HFF-Myc (cell line): ENCODE measurements at regions not wholly inside any gene's neighbourhood (a gene's known extent, or its start where the extent isn't known, plus 50 kb on each side); places are given as distances from the start of the nearest gene placed in this dataset.

Experiments used
- DNase-seq: peaks from one replicate; pipeline ENCODE4 v3.0.0-alpha.2; 2011; ENCODE audit warnings: low read depth; ENCODE audit errors: extremely low read depth
- H3K4me3 ChIP-seq: replicated peaks from 2 replicates; pipeline ENCODE4 v1.5.1; 2011; ENCODE audit warnings: low read depth, mild to moderate bottlenecking, control low read depth, low read length
- CTCF ChIP-seq: IDR thresholded peaks from 2 replicates; pipeline ENCODE4 v1.5.1; 2012; ENCODE audit warnings: mild to moderate bottlenecking, low read depth, low read length, control low read depth; ENCODE audit errors: missing control alignments

DNA sequence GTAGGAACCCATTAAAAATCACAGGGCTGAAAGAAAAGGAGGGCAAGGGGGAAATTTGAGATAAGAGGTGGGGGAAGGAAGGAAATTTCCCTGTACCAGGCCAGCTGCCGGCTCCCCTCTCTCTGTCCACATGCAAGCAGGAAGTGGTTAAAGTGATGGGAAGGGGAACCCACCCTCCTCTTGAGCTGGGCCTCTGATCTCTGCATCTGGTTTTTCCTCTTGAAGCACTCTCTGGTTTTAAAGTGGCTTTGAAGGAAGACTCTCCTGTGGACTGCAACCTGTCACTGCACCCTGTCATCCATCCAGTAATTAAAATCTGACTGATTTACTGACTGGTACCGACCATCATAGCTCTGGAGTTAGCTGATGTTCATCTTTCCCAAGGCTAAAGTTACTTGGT, 239.6 kb downstream of the TSHZ3 start:
- H3K4me3 ChIP-seq: no peak overlapping the region
- TF ChIP-seq CTCF: no peak
- DNase-seq: no peak

- no peak for DNase-seq
- no peak overlapping the region for H3K4me3 ChIP-seq
- TF ChIP-seq CTCF: no peak
These were observed 242.1 kb downstream of the TSHZ3 start for GRCh38 chr19:31107096-31107495.

DNA sequence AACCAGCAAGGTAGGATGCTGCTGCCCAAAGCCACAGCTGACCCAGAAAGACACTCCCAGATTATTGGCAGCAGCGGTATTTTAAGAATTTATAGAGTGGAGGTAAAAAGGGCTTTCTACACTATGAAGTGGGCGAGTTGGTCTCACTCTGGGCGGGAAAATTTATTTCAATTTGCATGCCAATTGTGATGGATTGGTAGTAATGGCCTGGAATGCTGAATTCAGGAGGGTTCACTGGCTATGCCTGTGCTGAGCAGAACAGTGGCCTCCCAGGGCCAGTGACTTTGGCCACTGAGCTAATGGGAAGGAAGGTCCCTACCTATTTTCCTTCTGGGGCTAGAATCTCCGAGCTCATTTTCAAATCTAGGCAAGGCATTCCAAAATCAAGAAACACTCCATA, 243.5 kb downstream of the TSHZ3 start:
- no peak for TF ChIP-seq CTCF
- no peak overlapping the region for H3K4me3 ChIP-seq
- DNase-seq: no peak

- TF ChIP-seq CTCF: no peak
These were observed 244.8 kb downstream of the TSHZ3 start for GRCh38 chr19:31104451-31104850.

DNA sequence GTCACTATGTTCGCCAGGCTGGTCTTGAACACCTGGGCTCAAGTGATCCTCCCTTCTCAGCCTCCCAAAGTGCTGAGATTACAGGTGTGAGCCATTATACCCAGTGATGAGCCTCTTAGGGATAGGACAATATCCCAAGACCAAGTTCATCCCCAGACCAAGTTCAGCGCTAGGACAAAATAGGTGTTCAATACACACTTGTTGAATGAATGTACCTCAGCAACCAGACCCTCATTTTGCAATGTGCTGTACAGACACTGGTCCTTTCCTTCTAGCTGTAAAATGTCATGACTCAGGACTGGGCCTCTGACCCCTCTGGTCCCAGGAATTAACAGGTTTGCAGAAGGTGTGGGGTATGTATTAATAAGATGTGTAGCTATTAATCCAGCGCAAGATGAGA, 246.0 kb downstream of the TSHZ3 start:
- TF ChIP-seq CTCF: no peak
- H3K4me3 ChIP-seq: no peak overlapping the region
- no peak for DNase-seq

More at GRCh38 chr19:31104451-31104850, 244.8 kb downstream of the TSHZ3 start:
- no peak for DNase-seq
- H3K4me3 ChIP-seq: no peak overlapping the region

DNA sequence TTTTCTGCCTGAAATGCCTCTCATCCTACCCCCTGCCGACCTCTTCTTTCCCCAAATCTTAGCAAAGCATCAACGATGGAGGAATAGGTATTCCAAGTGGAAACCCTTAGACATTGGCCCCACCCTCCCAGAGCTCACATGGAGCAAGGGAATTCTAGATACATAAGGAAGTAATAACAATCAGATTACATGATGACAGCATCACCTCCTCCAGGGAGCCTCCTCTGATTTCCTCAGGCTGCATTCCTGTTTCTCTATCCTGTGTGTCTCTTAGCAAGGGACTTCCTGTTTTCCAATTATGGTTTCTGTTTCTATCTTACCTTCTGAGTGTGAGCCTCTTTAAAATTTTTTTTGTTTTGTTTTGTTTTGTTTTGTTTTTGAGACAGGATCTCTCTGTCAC, 246.6 kb downstream of the TSHZ3 start:
- TF ChIP-seq CTCF: no peak
- H3K4me3 ChIP-seq: no peak overlapping the region
- DNase-seq: no peak

DNA sequence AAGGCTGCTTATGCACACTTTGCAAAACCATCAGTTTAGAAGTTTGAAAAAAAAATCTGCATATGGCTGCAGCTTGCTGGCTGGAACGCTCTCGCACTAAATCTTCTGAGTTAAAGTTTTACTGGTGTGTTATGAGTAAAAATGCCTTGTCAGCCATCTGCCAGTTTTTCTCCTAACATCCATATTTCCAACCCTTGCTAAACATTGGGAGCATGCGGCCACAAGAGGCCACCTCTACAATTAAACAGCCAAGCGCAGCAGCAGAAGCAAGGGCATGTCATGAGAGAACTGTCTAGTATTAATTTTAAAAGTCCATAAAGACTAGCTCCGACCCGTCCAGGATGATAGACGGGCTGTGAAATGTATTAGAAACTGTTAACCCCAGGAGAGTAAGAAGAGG, 248.3 kb downstream of the TSHZ3 start:
- H3K4me3 ChIP-seq: no peak overlapping the region
- no peak for TF ChIP-seq CTCF
- no peak for DNase-seq
